GM12873 (cell line): ENCODE measurements at regions not wholly inside any gene's neighbourhood (a gene's known extent, or its start where the extent isn't known, plus 50 kb on each side); places are given as distances from the start of the nearest gene placed in this dataset.

Source experiments
- CTCF ChIP-seq: IDR thresholded peaks from 2 replicates; pipeline ENCODE4 v1.5.1; 2012; ENCODE audit warnings: low read depth, mild to moderate bottlenecking, moderate library complexity, low read length, control low read depth; ENCODE audit not compliant: insufficient read depth; ENCODE audit errors: missing control alignments

- TF ChIP-seq CTCF, result no peak
Measured at GRCh38 chr9:13569602-13570067, 290.1 kb upstream of the MPDZ start.

- no peak for TF ChIP-seq CTCF
Measured at GRCh38 chr9:13568841-13569601, 289.5 kb upstream of the MPDZ start.

- TF ChIP-seq CTCF, result no peak
Measured at GRCh38 chr9:13568405-13568804, 288.9 kb upstream of the MPDZ start.

GRCh38 chr9:13567833-13568232, 288.3 kb upstream of the MPDZ start:
- no peak for TF ChIP-seq CTCF

- no peak for TF ChIP-seq CTCF
Measured at GRCh38 chr9:13557746-13558145, 278.3 kb upstream of the MPDZ start.

GRCh38 chr9:13556656-13557055, 277.2 kb upstream of the MPDZ start:
- no peak for TF ChIP-seq CTCF

GRCh38 chr9:13555989-13556500, 276.6 kb upstream of the MPDZ start:
- TF ChIP-seq CTCF, result no peak
